ENCODE measurements at regions not wholly inside any gene's neighbourhood (a gene's known extent, or its start where the extent isn't known, plus 50 kb on each side); places are given as distances from the start of the nearest gene placed in this dataset.
"Not testable (repeated sequence)": the region's sequence is repeated elsewhere in the genome, so short reads cannot be mapped to it uniquely, and the experiment has no call there.

DNA sequence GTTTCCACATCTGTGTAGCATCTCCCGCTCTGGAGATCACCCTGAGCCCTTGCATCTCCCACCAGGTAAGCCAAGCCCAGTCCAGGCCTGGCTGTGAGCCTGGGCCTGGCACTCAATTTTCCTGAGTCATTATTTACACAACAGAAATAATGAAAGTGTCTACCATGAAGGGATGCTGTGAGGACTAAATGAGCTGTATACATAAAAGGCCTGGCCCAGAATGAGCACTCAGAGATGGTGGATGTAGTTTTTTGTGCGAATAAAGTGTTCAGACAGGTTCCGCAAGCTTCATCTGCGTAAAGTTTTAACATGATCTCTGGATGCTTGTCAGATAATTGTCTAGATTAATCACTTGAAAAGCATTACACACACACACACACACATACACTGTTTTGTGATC is 50.2 kb upstream of the IGFBPL1 start:
- H3K27me3 ChIP-seq (ENCODE audit: control insufficient read depth in 2 of 2, insufficient read depth in 2 of 2, low read length in 2 of 2); ATAC-seq; H3K4me3 ChIP-seq; H4K20me1 ChIP-seq (replicated peaks; ENCODE audit: control insufficient read depth, insufficient read depth, low read length); H3K9ac ChIP-seq (ENCODE audit: insufficient read depth in 1 of 2, low read depth in 2 of 2, low read length in 2 of 2); H3K4me2 ChIP-seq (ENCODE audit: insufficient read depth, low read length); BruUV-seq (replicated peaks); DNase-seq (ENCODE audit: extremely low read depth in 1 of 4, low spot score in 3 of 4); H2AFZ ChIP-seq (ENCODE audit: low read depth, low read length); H3K4me1 ChIP-seq (replicated peaks in 1 of 2; ENCODE audit: control insufficient read depth in 2 of 2, insufficient read depth in 2 of 2, low read length in 2 of 2); H3K9me1 ChIP-seq (ENCODE audit: control insufficient read depth, insufficient read depth, low read length); H3K79me2 ChIP-seq (ENCODE audit: control insufficient read depth, insufficient read depth, low read length); H3K27ac ChIP-seq (ENCODE audit: extremely low read depth, low read depth, low read length); H3K9me3 ChIP-seq (replicated peaks; ENCODE audit: control insufficient read depth, insufficient read depth, low read depth, low read length); intact Hi-C loops (cut with micrococcal nuclease); H3K36me3 ChIP-seq (ENCODE audit: control insufficient read depth, insufficient read depth, low read length); CTCF ChIA-PET (ENCODE audit: low intra/inter-chr PET ratio); in situ Hi-C loops (cut with MboI): not testable (repeated sequence)
- peak; percentile 42 for FAIRE-seq
- POLR2A ChIA-PET, result interaction anchor here (0.6 kb wide), 2 partner anchors 21 to 45 kb away, joined by 3 read pairs; no protein-coding TSS in a partner anchor
- WGBS (ENCODE audit: insufficient coverage, low coverage, missing lambda C conversion rate), result 50% methylated on average over 4 of the region's 4 CpGs
